GM12874 (cell line): ENCODE measurements at regions not wholly inside any gene's neighbourhood (a gene's known extent, or its start where the extent isn't known, plus 50 kb on each side); places are given as distances from the start of the nearest gene placed in this dataset.

Experiments used
- TF ChIP-seq, protein P1 (sequence below): IDR thresholded peaks from 2 replicates; pipeline ENCODE4 v1.5.1; 2011; ENCODE audit warnings: low read depth, mild to moderate bottlenecking, control low read depth, low read length, moderate library complexity; ENCODE audit not compliant: insufficient read depth

DNA sequence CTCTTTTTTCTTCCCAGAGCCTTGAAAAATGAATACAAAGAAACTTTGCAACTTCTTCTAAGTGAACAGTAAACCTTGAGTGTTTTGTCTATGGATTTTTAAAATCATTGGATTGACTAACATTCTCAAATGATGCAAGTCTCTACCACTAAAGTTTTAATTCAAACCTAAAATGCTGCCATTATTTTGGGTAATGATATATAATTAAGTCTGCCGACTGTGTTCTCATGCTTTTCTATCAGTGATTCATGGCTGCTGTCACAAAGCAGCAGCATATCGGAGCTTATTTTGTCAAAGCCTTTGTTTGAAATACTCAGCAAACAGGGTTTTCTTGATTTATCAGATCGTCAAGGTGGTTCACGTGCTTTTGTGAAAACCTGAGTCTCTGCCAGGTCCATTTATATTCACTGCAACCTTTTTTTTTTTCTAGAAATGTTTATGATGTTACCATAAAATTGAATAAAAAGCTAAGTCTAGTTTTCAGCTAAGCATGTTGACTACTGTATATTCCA lies 96.3 kb downstream of the GJA1 start:
- TF ChIP-seq, protein P1, sequence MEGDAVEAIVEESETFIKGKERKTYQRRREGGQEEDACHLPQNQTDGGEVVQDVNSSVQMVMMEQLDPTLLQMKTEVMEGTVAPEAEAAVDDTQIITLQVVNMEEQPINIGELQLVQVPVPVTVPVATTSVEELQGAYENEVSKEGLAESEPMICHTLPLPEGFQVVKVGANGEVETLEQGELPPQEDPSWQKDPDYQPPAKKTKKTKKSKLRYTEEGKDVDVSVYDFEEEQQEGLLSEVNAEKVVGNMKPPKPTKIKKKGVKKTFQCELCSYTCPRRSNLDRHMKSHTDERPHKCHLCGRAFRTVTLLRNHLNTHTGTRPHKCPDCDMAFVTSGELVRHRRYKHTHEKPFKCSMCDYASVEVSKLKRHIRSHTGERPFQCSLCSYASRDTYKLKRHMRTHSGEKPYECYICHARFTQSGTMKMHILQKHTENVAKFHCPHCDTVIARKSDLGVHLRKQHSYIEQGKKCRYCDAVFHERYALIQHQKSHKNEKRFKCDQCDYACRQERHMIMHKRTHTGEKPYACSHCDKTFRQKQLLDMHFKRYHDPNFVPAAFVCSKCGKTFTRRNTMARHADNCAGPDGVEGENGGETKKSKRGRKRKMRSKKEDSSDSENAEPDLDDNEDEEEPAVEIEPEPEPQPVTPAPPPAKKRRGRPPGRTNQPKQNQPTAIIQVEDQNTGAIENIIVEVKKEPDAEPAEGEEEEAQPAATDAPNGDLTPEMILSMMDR = no peak

DNA sequence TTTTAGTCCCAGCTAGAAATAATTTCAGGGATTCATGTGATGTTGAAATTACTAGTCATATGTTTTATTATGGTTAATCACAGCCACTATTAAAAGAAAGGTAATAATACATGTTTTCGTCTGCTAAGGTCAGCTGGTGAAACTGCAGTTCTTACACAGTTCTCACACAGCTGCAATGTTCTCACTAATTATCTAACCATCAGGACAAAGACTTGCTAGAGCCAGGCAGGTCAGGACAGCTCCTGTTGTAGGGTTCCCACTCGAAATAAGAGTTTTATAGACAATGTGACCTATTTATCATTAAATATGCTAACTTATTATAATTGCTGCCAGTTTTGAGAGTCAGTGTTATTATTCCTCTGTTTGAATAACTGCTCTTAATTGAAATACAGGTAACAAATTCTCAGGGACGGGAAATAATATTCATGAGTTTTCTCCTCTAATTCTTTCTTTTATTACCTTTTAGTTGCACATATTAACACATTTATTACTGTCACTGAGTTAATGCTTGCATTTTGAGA lies 97.9 kb downstream of the GJA1 start:
- TF ChIP-seq, protein P1 = no peak

DNA sequence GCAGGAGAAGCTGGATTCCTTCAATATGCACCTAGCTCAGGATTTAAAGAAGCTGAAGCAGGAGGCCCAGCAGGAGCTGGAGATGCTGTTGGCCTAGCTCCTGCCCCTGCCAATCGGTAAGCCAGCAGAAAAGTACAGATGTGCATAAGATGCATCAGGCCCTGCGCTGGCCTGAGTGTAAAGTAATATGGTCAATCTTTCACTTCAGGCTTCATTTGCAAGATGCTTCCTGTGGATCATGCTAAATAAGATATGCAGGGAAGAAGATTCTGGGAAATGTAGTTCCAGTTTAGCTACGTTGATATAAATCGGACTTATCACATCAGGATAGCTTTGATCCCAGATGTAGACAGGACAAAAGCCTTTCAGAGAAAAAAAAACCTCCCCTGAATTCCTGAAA lies 100.3 kb downstream of the GJA1 start:
- TF ChIP-seq, protein P1 = no peak

DNA sequence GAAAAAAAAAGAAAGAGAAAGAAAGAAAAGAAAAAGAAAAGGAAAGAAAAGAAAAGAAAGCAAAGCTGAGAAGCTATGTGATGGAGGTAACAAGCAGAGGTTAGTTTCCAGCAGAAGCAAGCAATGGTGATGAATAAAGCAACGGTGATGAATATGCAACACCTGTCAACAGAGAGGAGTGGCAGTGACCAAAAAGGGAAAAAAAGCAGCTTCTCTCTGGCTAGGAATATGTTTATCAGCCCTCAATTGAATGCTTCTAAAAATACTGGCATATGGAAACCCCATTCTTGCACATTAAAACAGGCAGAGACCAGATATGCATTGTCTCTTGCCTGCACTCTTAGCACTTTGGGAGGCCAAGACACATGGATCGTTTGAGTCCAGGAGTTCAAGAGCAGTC lies 100.9 kb downstream of the GJA1 start:
- TF ChIP-seq, protein P1 = no peak

DNA sequence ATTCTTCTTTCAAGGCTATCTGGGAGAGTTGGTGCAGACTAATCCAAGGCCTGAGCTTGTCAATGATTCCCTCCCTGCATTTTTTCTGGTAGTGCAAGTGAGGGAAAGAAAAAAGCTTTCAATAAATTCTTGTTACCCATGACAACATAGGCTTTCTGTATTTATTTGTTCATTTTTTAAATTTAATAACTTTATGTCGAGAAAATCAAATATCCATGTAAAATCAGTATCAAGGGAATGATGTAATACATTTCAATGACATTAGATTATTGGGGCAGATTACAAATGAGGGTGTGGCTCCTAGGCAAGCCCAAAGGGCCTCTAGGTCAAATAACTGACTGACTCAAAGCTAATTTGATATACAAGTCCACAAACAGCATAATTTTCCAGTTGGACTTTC lies 104.0 kb downstream of the GJA1 start:
- TF ChIP-seq, protein P1 = no peak

GRCh38 chr6:121540210-121540609 lies 104.8 kb downstream of the GJA1 start:
- TF ChIP-seq, protein P1 = no peak

GRCh38 chr6:121544691-121545090 lies 109.2 kb downstream of the GJA1 start:
- TF ChIP-seq, protein P1 = no peak
